NCI-H128 (cell line): ENCODE measurements at regions not wholly inside any gene's neighbourhood (a gene's known extent, or its start where the extent isn't known, plus 50 kb on each side); places are given as distances from the start of the nearest gene placed in this dataset.

ENCODE experiments used
- DNase-seq: peaks from one replicate; lab custom pipeline; 2025; ENCODE audit not compliant: unreplicated experiment; lab: John Stamatoyannopoulos, UW

DNA sequence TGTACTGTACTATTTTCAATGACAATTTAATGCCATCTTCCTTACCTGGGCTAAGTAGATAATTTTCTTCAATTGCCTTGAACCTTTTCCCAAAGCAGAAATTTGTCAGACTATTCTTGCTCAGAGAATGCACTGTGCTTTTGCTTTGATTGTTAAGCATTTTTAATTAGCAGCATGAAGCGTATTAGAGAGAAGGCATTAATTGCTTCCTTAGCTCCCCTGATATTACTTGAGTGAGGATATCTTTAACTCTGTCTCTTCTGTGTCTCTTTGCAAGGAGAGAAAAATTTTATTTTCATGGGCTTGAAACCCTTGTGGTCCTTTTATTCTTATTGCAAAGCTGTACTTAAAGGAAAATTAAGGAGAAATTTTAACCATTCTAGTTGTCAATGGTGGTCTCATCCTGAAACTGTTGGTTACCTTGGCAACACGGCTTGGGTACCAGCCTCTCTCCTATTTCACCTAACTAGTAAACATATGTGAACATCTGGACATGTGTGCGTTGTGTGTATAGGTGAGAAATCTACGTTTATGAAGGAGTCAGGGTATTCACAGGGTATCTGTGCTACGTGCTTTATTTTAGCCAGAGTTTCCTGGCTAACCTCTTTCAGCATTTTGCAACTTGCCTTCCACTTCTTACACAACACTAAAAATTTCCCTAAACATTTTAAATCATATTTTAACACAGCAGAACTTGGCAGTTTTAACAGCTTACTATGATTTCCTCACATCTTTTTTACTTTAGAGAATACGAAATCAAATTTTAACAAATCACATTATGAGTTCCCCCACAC is 225.5 kb downstream of the KLF5 start:
- DNase-seq: no peak

DNA sequence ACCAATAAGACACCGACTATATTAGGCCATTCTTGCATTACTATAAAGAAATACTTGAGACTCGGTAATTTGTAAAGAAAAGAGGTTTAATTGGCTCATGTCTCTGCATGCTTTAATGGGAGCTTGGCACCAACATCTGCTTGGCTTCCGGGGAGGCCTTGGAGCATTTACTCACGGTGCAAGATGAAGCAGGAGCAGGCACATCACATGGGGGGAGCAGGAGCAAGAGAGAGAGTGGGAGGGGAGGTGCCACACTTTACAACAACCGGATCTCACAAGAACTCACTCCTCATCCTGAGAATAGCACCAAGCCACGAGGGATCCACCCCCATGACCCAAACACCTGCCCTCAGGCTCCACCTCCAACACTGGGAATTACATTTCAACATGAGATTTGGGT is 224.8 kb downstream of the KLF5 start:
- DNase-seq: no peak

DNA sequence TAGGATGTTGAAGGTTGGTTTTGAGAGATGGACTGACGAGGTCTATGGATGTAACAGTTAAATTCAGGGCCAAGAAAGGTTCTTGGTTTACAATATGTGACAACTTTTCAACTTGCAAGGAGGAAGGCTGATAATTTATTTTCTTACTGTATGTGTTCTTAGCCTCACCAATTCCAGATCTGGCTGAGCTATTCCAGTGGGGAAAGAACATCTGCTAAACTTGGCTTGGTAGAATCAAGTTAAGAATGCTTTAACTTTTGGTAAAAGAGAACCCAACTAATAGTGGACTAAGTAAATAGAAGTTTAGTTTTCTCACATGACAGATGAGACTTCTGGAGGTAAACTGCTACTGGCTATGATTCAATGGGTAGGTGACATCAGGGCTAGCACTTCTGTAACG is 222.9 kb downstream of the KLF5 start:
- DNase-seq: no peak

DNA sequence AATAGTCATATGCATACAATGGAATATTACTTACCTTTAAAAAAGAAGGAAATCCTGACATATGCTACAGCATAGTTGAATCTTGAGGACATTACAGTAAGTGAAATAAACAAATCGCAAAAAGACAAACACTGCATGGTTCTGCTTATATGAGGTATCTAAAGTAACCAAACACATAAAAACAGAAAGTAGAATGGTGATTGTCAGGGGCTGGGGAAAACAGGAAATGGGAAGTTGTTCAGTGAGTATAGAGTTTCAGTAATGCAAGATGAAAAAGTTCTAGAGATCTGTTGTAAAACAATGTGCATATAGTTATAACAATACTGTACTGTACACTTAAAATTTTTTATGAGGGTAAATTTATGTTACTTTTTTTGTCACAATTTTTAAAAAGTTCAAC is 219.4 kb downstream of the KLF5 start:
- no peak for DNase-seq

DNA sequence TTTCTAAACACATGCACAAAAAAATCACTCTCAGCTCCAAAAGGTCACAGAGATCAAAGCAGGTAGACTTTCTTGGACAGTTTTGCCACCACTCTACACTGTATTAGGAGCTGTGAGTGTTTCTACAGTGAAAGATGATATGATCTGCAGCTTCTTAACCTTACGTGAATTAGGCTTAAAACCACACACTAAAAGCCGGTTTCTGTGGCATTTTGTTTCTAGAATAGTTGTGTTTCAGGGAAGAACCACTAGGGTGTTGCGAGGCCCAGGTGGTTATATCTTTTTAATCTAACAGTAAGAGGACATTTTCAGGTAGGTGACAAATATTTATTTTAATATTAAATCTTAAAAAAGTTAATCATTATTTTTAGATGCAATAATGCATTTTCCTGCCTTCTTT is 216.4 kb downstream of the KLF5 start:
- DNase-seq: no peak

DNA sequence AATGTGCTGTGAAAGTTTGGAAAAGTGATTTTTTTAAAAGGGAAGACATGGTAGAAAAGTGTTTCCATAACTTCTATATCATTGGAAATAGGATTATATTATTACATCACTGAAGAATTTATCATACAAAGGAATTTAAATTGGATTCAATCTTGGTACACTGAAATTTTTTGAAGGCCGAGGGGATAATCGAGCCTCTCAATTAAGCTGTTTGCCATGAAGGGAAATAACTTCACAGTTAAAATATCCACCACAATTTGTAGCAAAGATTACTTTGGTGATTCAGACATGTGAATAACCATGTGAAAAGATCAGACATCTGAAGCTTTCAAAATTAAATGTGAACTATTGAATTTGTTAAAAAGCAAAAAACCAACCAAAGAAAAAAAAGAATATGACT is 215.3 kb downstream of the KLF5 start:
- no peak for DNase-seq

DNA sequence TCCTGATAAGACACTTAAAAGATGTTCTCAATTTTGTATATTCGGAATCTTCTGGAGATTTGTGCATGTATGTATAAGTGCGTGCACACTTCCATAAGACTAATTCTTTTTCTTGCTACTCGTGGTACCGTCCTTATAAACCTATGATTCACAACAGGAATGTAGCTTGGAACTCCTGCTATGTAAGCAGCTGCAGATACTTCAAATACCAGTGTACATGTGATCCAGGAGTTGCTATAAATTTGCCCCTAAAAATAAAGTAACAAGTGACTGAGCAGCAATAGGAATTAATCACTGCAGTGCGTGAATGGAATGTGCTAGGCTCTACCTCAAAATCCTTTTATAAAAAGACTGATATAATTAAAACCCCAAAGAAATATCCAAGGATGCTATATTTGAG is 214.9 kb downstream of the KLF5 start:
- no peak for DNase-seq

DNA sequence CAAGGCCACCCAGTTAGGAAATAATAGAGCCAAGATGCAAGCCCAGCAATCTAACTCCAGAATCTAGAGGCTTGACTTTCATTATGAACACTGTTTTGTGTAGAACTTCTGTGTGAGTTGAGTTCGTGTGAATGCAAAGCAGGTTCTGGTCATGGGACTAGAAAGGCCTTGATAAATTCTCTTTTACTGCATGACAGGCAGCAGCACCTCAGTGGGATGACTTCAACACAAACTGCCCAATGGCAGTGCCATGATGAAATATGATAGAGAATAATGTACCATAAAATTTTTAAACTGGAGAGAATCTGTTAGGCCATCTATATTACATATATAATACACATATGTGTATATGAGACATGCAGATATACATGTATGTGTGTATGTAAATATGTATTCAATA is 214.5 kb downstream of the KLF5 start:
- no peak for DNase-seq

DNA sequence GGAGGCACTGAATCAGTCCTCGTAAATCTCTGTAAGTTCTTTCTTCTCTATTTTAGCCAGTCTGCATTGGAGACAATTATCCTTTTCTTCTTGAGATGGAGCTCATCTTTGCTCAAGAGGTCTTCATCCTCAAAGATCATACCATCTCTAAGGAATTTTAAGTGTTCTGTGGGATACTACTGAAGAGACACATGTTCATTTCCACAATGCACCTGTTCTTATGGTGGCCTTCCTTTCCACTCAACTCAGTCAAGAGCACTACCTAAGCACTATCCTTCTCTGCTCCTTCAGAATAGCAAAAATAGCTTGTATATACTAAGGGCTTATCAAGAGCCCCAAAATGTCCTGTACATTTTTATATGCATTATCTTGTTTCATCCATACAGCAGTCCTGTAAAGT is 214.0 kb downstream of the KLF5 start:
- DNase-seq: no peak

DNA sequence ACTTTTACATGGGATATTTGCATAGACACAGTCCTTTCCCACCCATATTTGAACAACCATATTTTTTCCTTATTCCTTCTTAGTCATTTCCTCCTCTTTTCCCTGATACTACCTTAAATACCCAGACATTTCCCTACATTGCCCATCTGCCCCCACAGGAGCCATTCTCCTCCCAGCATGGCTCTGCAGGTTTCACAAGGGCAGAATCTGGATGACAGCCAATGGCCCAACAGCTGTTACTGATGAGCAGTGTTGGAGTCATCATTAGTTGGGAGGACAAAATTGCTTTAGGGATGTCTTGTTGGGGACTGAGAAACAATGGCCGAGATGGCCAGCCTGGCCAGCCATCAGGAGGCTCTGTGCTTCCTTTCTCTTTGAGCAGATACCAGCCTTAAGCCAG is 209.5 kb downstream of the KLF5 start:
- DNase-seq: no peak

DNA sequence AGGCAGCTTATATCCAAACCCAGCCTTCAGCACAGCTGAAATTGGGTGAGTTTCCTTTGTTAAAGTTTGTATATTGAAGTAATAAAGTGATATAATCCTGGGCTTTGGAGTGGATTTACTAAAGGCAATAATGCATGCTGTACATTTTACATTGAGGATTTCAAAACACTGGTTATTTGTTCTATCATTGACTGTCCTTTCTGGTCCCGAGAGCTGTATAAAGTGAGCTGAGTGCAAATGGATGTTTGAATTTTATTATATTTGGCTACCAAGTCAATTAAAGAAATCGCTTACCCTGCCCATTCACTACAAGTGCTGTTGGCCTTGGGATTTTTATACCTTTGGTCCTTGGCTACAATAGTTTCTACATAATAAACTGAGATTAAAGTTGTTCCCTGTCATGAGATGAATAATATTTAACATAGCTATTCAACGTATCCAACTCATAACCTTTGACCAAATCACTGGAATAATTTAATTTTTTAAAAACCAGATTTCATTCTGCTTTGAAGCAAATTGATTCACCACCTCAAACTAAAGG is 207.9 kb downstream of the KLF5 start:
- no peak for DNase-seq

DNA sequence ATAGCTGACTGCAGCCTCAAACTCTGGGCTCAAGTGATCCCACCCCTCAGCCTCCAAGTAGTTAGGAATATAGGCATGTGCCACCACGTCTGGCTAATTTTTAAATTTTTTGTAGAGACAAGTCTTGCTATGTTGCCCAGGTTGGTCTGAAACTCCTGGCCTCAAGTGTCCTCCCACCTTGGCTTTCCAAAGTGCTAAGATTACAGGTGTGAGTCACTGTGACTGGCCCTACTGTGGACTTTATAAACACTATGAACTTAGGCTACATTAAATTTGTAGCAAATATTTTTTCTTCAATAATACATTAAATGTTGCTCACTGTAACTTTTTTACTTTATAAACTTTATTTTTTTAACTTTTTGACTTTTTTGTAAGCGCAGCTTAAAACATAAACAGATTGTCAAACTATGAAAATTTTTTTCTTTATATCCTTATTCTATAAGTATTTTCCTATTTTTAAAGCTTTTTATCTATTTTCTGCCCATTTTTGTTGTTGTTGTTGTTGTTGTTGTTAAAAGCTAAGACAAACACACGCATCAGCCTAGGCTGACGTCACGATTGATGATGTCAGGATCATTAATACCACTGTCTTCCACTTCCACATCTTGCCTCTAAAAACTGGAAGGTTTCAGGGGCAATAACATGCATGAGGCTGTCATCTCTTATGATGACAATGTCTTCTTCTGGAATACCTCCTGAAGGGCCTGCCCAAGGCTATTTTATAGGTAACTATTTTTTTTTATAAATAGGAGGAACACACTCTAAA is 204.2 kb downstream of the KLF5 start:
- DNase-seq: no peak

DNA sequence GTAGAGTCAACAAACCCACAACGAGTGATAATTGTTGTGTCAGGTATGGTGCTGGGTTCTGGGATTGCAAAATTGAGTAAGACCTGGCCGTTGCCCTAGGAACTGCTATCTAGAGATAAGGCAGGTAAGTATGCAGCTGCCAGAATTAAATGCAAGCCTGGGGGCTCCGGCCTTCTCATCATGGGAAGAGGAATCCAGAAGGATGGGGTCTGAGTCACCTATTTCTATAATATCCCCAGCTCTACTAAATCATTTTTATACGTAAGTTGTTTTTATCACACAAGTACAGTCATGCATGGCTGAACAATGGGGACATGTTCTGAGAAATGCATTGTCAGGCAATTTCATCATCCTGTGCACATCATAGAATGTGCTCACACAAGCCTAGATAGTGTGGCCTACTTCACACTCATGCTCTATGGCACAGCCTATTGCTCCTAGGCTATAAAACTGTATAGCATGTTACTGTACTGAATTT is 203.0 kb downstream of the KLF5 start:
- no peak for DNase-seq

DNA sequence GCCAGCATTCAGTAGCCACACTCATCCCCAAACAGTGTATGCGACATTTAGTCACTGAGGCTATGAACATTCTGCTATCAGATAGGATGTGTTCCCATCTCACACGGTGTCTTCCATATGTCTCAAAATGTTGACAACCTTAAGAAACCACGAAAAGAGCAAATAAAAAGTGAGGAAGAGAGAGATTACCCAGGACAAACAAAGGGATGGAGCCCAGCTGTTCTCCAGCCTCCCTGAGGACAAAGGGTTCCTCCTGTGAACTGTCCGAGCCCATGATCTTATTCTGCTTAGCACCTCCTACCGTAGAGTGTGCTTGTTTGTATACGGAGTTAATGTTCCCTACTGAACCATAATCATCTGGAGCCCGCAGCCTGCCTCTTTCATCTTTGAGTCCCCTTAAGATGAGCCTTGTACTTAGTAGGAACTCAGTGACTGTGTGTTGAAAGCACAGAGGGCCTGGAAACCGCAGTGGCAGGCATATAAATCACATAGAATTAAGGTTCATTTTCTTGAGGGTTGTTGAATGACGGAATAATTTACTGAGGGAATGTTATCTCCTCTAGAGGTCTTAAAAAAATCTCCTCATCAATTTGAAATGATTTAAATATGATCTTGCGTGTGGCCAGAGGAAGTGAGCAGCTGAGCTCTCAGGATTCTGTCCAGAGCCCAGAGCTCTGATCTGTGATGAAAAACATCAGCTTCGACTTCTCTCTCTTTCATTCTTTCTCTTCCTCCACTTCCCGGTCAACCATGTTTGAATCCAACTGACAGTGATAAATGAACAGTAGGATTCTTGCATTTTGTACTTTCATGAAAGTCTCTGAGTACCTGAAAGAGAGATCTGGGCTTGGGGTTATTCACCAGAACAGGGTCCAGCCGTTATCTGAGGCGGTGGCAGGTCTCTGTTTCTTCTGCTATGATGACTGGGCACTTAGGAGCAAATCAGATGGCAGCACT is 200.5 kb downstream of the KLF5 start:
- no peak for DNase-seq

DNA sequence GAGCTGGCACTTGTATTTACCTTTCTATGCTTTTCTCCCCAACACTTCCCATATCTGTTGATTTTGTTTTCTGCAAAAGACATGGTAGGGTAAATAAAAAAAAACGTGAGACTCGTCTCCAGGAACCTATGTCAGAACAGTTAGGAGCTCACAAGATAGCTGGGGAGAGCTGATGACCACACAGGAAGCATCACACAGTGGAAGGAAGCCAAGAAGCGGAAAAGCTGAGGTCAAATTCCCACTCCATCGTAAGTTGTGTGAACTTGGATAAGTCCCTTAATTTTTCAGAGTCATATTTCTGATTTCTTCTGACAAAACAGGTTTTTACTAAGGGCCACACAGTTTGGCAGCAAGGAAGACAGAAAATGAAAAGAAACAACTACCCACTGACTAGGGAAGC is 199.6 kb downstream of the KLF5 start:
- DNase-seq: no peak

DNA sequence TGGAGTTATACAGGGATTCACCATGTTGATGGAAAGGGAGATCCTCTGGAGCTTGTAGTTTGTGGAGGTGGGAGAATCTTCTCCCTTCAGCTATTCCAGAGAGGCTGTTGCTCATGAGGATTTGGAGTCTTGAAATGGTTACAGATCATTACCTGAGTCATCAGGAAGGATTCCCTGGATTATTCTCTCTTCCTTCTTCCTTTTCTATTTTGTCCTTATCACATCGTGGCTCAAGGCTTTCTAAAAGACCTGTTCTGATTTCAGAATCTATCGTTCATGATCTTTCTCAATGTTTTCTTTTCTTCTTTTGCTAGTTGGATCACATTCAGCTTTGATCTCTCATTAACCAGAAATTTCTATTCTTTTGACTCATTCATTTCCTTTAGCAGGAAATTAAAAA is 196.0 kb downstream of the KLF5 start:
- no peak for DNase-seq

DNA sequence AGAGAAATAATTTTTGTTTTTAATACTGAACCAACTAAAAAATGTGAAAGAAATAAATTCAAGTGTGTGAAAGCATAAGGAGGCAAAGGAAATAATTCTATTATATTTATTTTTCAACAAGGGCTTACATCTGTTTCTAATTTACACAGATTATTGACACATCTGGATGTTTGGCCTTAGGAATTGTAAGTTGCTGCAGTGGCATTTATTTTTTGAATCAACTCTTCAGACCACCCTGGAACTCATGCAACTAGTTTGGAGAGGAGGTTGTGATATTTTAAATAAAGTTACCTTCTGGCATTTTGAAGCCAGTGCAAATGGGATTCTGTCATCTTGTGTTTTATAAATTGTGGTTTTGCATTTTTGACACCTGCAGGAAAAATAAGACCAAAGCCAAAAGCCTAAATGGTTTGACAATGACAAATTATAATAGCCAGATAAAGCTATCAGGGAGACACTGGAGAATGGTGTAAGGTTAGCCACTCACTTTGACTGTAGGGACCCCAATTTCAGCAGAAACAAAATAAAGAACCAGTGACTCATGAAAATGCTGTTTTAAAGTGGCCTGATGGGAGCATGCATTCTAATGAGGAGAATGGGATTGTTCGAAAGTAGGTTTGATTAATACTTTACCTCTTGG is 192.9 kb downstream of the KLF5 start:
- DNase-seq: no peak

DNA sequence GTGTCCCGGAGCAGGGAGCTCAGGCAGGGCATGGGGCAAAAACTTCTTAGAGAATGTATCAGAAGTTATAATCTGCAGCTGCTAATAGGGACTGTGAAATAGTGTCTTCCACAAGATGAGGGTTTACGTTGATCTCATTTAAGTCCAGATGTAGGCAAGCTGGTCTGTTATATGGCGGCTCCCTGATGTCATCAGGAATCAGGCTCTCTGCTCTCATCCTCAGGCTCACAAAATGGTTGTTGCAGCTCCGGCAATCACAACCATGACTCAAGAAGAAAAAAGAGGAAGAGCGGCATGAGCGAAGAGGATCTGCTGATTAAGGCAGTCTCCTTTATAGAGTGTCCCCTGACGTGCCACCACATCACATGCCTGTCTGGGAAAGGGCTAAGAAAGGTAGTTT is 191.3 kb downstream of the KLF5 start:
- DNase-seq: no peak

DNA sequence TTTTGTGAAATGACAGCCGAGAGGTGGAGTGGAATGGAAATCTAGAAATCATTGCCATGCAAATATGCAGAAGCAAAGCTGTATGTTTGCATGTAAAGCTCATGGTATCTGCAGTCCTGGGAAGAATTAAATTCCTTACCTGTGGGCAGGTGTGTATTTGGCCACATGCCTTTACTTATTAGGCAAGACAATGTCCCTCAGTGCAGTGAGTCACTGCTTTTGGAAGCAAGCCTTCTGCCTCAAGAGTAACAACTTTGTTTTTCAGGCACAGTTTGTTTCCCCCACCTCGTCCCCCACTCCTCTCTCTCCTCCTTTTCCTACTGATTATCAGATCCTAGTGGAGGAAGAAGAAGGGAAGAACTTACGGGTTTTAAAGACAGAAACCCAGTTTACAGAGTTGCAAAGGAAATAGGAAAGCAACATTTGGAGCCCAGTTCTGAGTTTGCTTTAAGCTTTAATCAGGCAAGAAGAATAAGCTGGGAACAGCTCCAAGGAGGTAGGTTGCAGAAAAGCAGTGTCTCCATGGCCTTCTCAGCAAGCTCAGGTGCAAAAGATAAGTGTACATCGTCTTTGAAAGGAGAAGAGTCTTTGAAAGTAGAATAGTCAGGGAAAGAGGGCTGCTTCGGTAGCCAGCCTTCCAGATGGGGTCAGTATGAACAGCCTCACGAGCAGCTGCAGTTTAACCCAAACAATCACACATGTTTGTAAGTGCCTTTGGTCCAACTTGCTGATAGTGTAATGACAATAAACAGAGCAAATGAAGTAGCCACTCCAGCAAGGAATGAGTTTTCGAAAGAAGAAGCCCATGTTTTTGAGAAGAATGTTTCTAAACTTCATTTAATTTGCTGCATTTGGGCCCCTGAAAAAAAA is 190.1 kb downstream of the KLF5 start:
- DNase-seq: no peak

DNA sequence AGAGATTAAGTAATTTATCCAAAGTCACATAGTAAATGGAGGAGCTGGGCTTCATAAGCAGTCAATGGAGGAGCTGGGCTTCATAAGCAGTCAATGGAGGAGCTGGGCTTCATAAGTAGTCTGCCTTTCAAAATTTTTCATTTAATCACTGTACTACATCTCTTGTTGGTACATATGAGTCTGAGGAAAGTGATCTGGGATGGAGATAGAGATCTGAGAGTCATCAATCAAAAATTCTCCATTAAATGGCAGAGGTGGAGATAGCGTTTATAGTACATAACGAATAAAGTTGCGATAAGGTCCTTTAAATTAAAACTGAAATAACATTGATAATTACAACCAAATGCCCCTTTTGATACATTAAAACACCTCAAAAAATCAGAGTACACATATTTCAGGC is 189.3 kb downstream of the KLF5 start:
- no peak for DNase-seq
